ENCODE measurements at regions not wholly inside any gene's neighbourhood (a gene's known extent, or its start where the extent isn't known, plus 50 kb on each side); places are given as distances from the start of the nearest gene placed in this dataset.

- H3K27ac Mint-ChIP-seq: no peak overlapping the region
- no peak for ATAC-seq
- no peaks in the 10 kb centered on the region for H3K9me3 Mint-ChIP-seq
- no peaks in the 10 kb centered on the region for H3K36me3 Mint-ChIP-seq
- no peaks in the 10 kb centered on the region for H3K27me3 Mint-ChIP-seq
- no peak overlapping the region for H3K4me3 Mint-ChIP-seq
- H3K4me1 Mint-ChIP-seq: no peaks in the 10 kb centered on the region
These were observed 167.9 kb upstream of the AVPR1A start for GRCh38 chr12:63318933-63319332.

- no peak for ATAC-seq
- H3K9me3 Mint-ChIP-seq: no peaks in the 10 kb centered on the region
- no peak overlapping the region for H3K27ac Mint-ChIP-seq
- H3K36me3 Mint-ChIP-seq: no peaks in the 10 kb centered on the region
- H3K4me3 Mint-ChIP-seq: no peak overlapping the region
- H3K4me1 Mint-ChIP-seq: no peaks in the 10 kb centered on the region
- H3K27me3 Mint-ChIP-seq: no peaks in the 10 kb centered on the region
These were observed 167.3 kb upstream of the AVPR1A start for GRCh38 chr12:63318313-63318712.

GRCh38 chr12:63317880-63318279, 166.9 kb upstream of the AVPR1A start:
- H3K36me3 Mint-ChIP-seq: no peaks in the 10 kb centered on the region
- H3K27ac Mint-ChIP-seq: no peak overlapping the region
- H3K4me3 Mint-ChIP-seq: no peak overlapping the region
- H3K27me3 Mint-ChIP-seq: no peaks in the 10 kb centered on the region
- H3K9me3 Mint-ChIP-seq: no peaks in the 10 kb centered on the region
- H3K4me1 Mint-ChIP-seq: no peaks in the 10 kb centered on the region
- no peak for ATAC-seq

GRCh38 chr12:63317286-63317846, 166.4 kb upstream of the AVPR1A start:
- ATAC-seq: no peak
- H3K36me3 Mint-ChIP-seq: no peaks in the 10 kb centered on the region
- H3K4me1 Mint-ChIP-seq: no peaks in the 10 kb centered on the region
- H3K4me3 Mint-ChIP-seq: no peak overlapping the region
- no peak overlapping the region for H3K27ac Mint-ChIP-seq
- no peaks in the 10 kb centered on the region for H3K27me3 Mint-ChIP-seq
- H3K9me3 Mint-ChIP-seq: no peaks in the 10 kb centered on the region

GRCh38 chr12:63313139-63313538, 162.1 kb upstream of the AVPR1A start:
- Mint-ChIP-seq H3K4me3 (no peak overlapping the region), H3K36me3 (no peaks in the 10 kb centered on the region), H3K9me3 (peaks cover 4% of the 10 kb centered on the region), H3K4me1 (no peaks in the 10 kb centered on the region), H3K27ac (no peak overlapping the region), H3K27me3 (no peaks in the 10 kb centered on the region)
- ATAC-seq: no peak

- ATAC-seq: no peak
- H3K4me3 Mint-ChIP-seq: no peak overlapping the region
- H3K36me3 Mint-ChIP-seq: no peaks in the 10 kb centered on the region
- H3K9me3 Mint-ChIP-seq: peaks cover 4% of the 10 kb centered on the region
- no peaks in the 10 kb centered on the region for H3K4me1 Mint-ChIP-seq
- H3K27ac Mint-ChIP-seq: no peak overlapping the region
- H3K27me3 Mint-ChIP-seq: no peaks in the 10 kb centered on the region
These were observed 157.7 kb upstream of the AVPR1A start for GRCh38 chr12:63308671-63309070.

- Mint-ChIP-seq H3K27ac (no peak overlapping the region), H3K4me1 (no peaks in the 10 kb centered on the region), H3K27me3 (no peaks in the 10 kb centered on the region), H3K4me3 (no peak overlapping the region), H3K9me3 (peaks cover 4% of the 10 kb centered on the region), H3K36me3 (no peaks in the 10 kb centered on the region)
- no peak for ATAC-seq
These were observed 156.8 kb upstream of the AVPR1A start for GRCh38 chr12:63307849-63308248.

GRCh38 chr12:63305901-63306875, 155.2 kb upstream of the AVPR1A start:
- Mint-ChIP-seq H3K27me3 (no peaks in the 10 kb centered on the region), H3K4me1 (no peaks in the 10 kb centered on the region), H3K27ac (no peak overlapping the region), H3K4me3 (no peak overlapping the region), H3K9me3 (peaks cover 4% of the 10 kb centered on the region), H3K36me3 (no peaks in the 10 kb centered on the region)
- ATAC-seq: no peak

- ATAC-seq: no peak
- H3K4me3 Mint-ChIP-seq: no peak overlapping the region
- no peaks in the 10 kb centered on the region for H3K36me3 Mint-ChIP-seq
- H3K9me3 Mint-ChIP-seq: no peaks in the 10 kb centered on the region
- H3K4me1 Mint-ChIP-seq: no peaks in the 10 kb centered on the region
- no peak overlapping the region for H3K27ac Mint-ChIP-seq
- no peaks in the 10 kb centered on the region for H3K27me3 Mint-ChIP-seq
These were observed 153.9 kb upstream of the AVPR1A start for GRCh38 chr12:63304887-63305316.

- Mint-ChIP-seq H3K4me1 (no peaks in the 10 kb centered on the region), H3K36me3 (no peaks in the 10 kb centered on the region), H3K27me3 (no peaks in the 10 kb centered on the region), H3K4me3 (no peak overlapping the region), H3K27ac (no peak overlapping the region), H3K9me3 (no peaks in the 10 kb centered on the region)
- ATAC-seq: no peak
These were observed 152.0 kb upstream of the AVPR1A start for GRCh38 chr12:63302941-63303536.

- H3K4me1 Mint-ChIP-seq: no peaks in the 10 kb centered on the region
- ATAC-seq: no peak
- H3K9me3 Mint-ChIP-seq: no peaks in the 10 kb centered on the region
- no peaks in the 10 kb centered on the region for H3K36me3 Mint-ChIP-seq
- no peaks in the 10 kb centered on the region for H3K27me3 Mint-ChIP-seq
- no peak overlapping the region for H3K4me3 Mint-ChIP-seq
- no peak overlapping the region for H3K27ac Mint-ChIP-seq
These were observed 151.4 kb upstream of the AVPR1A start for GRCh38 chr12:63302269-63302940.

- Mint-ChIP-seq H3K9me3 (no peaks in the 10 kb centered on the region), H3K4me3 (no peak overlapping the region), H3K27me3 (no peaks in the 10 kb centered on the region), H3K36me3 (no peaks in the 10 kb centered on the region), H3K4me1 (no peaks in the 10 kb centered on the region), H3K27ac (no peak overlapping the region)
- ATAC-seq: no peak
These were observed 150.3 kb upstream of the AVPR1A start for GRCh38 chr12:63301311-63301710.

- no peak overlapping the region for H3K27ac Mint-ChIP-seq
- H3K27me3 Mint-ChIP-seq: no peaks in the 10 kb centered on the region
- no peaks in the 10 kb centered on the region for H3K36me3 Mint-ChIP-seq
- H3K4me1 Mint-ChIP-seq: no peaks in the 10 kb centered on the region
- no peak for ATAC-seq
- no peak overlapping the region for H3K4me3 Mint-ChIP-seq
- no peaks in the 10 kb centered on the region for H3K9me3 Mint-ChIP-seq
These were observed 147.5 kb upstream of the AVPR1A start for GRCh38 chr12:63298386-63298930.

- Mint-ChIP-seq H3K36me3 (no peaks in the 10 kb centered on the region), H3K4me1 (no peaks in the 10 kb centered on the region), H3K27ac (no peak overlapping the region), H3K9me3 (peaks cover 4% of the 10 kb centered on the region), H3K27me3 (no peaks in the 10 kb centered on the region), H3K4me3 (no peak overlapping the region)
- ATAC-seq: no peak
These were observed 143.3 kb upstream of the AVPR1A start for GRCh38 chr12:63294327-63294632.

GRCh38 chr12:63292471-63293221, 141.6 kb upstream of the AVPR1A start:
- H3K36me3 Mint-ChIP-seq: no peaks in the 10 kb centered on the region
- peaks cover 4% of the 10 kb centered on the region for H3K9me3 Mint-ChIP-seq
- H3K27ac Mint-ChIP-seq: no peak overlapping the region
- no peak overlapping the region for H3K4me3 Mint-ChIP-seq
- no peaks in the 10 kb centered on the region for H3K27me3 Mint-ChIP-seq
- ATAC-seq: no peak
- H3K4me1 Mint-ChIP-seq: no peaks in the 10 kb centered on the region

All from stimulated activated memory B cell treated with anti-CD40 and anti-IgM and Interleukin-4, amounts not matched to agents 10 μg/mL and 1 μg/mL and 100 μg/mL, for 72 hours (primary cell).